ENCODE measurements at regions not wholly inside any gene's neighbourhood (a gene's known extent, or its start where the extent isn't known, plus 50 kb on each side); places are given as distances from the start of the nearest gene placed in this dataset.

DNA sequence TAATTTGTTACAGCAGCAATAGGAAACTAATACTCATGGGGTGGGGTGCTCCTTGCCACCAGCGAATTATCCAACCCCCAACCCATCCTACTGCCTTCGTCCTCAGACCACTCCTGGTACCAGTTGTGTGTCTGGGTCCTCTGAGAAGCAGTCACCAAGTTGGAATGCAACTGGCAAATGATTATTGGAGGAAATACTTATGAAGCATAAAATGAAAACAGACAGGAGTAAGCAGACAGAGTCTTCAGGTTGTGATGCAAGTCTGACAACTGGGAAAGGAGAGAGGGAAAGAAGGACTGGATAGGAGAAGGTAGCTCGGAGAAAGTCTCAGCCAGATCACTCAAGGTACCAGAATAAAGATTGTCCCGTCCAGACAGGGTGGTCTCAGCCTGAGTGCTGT lies 181.1 kb upstream of the ARID2 start:
- in situ Hi-C loops (cut with MboI; ENCODE audit: low sequenced_read_pairs) = no loop called here

DNA sequence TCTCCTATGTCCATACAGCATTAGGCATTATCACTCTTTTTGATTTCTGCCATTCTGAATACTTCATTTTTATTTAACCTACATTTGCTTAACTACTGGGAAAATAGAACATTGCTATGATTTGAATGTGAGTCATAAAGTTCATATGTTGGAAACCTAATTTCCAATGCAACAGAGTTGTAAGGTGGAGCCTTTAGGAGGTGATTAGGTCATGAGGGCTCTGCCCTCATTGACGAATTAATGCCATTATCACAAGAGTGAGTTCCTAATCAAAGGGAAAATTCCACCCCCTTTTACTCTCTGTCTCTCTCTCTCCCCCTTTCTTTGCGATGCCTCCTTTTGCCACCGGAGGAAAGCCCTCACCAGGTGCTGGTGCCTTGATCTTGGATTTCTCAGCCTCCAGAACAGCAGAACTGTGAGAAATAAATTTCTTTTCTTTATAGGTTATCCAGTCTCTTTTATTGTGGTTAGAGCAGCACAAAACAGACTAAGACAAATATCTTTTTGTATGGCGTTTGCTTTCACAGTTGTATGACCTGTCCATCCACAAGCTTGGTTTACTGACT lies 180.1 kb upstream of the ARID2 start:
- in situ Hi-C loops (cut with MboI; ENCODE audit: low sequenced_read_pairs) = no loop called here

GRCh38 chr12:45553204-45553603 lies 176.3 kb upstream of the ARID2 start:
- in situ Hi-C loops (cut with MboI; ENCODE audit: low sequenced_read_pairs) = loop anchor here (25.0 kb wide), 1 partner anchor 184 kb away; the partner anchor contains the start of gene ARID2

DNA sequence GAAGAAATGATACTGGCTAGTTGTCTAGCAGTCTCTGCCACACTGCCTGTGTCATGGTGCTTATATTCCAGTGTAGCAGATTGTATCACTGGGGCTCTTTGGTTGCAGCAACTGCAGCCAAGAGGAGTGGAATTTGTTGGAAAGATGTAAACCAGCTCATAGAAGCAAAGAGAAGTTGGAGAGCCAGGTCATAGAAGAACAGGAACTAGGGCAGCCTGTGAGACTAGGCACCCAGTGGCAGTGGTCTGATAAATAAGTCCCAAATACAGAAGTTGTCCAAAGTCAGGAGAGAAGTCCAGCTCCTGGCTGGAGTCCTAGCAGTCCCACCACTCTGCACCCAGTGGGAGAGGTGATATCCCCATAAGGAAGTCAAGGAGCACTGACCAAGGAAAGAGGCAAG lies 172.5 kb upstream of the ARID2 start:
- in situ Hi-C loops (cut with MboI; ENCODE audit: low sequenced_read_pairs) = loop anchor here (25.0 kb wide), 1 partner anchor 180 kb away; the partner anchor contains the start of gene ARID2

DNA sequence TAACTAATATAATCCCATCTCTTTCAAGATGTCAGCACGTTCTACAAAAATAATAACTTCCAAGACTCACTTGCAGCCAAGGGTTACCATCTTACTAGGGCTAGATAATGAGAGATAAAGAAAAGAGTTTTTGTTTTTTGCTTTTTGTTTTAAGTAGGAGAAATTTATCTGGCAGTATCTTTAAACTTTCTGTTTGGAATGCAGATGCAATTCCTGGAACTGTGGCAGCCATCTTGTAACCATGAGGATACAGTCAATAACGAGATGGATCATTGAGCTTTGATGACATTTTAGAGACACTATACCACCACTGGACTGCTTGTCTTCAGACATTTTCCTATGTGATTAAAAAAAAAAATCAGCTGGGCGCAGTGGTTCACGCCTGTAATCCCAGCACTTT lies 171.2 kb upstream of the ARID2 start:
- in situ Hi-C loops (cut with MboI; ENCODE audit: low sequenced_read_pairs) = loop anchor here (25.0 kb wide), 1 partner anchor 179 kb away; the partner anchor contains the start of gene ARID2

GRCh38 chr12:45559537-45559936 lies 170.0 kb upstream of the ARID2 start:
- in situ Hi-C loops (cut with MboI; ENCODE audit: low sequenced_read_pairs) = loop anchor here (25.0 kb wide), 1 partner anchor 178 kb away; the partner anchor contains the start of gene ARID2

DNA sequence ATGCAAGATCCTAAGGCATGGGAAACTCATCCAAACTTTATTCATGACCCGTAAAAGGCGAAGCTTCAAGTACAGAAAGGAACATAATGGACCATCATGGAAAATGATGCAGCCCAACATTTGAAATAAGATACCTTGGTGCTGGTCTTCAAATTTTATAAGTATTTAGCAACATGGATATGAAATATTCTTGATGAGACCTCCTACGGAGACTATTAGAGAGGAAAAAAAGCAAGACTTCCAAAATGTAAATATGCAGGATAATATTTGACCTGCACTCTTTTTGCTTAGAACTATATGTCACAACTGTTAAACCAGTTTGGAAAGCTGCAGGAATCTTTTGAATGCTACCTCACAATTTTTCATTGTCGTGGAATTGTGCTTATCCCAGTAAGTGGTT lies 168.8 kb upstream of the ARID2 start:
- in situ Hi-C loops (cut with MboI; ENCODE audit: low sequenced_read_pairs) = loop anchor here (25.0 kb wide), 1 partner anchor 177 kb away; the partner anchor contains the start of gene ARID2

- in situ Hi-C loops (cut with MboI; ENCODE audit: low sequenced_read_pairs) = loop anchor here (25.0 kb wide), 1 partner anchor 176 kb away; the partner anchor contains the start of gene ARID2
These were observed 168.0 kb upstream of the ARID2 start for GRCh38 chr12:45561488-45561887.

DNA sequence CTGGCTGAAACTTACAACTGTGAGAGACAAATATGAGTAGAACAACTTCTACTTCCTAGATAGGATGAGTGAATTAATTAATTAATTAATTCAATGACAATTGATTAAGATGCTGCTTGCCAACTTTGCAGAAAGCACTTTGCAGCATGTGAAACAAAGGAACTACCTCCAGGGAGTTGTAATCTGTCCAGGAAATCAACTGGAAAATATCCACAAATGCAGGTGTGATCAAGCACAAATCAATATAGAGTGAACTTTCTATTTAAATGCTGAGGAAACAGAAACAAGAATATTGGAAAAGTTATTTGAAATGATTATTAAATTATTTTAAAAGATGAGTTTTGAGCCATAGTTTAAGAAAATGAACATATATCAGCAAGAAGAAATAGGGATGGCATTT lies 163.9 kb upstream of the ARID2 start:
- in situ Hi-C loops (cut with MboI; ENCODE audit: low sequenced_read_pairs) = loop anchor here (25.0 kb wide), 1 partner anchor 172 kb away; the partner anchor contains the start of gene ARID2

DNA sequence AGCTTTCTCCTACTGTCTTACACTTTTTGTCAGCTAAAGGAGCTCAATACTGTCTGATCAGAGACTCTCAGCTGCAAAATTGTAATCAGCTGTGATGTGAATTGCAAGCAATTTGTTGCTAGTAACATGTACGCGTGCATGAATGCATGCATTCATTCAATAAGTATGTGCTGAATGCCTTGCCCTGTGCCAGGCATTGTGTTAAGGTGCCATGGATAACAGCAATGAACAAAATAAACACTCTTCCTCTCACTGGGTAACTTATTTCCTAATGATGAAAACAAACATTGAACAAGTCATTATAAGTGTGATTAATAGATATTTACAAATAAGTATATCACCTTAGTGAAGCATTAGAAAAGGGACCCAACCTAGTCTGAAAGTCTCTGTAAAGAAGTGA lies 163.2 kb upstream of the ARID2 start:
- in situ Hi-C loops (cut with MboI; ENCODE audit: low sequenced_read_pairs) = loop anchor here (25.0 kb wide), 1 partner anchor 171 kb away; the partner anchor contains the start of gene ARID2

DNA sequence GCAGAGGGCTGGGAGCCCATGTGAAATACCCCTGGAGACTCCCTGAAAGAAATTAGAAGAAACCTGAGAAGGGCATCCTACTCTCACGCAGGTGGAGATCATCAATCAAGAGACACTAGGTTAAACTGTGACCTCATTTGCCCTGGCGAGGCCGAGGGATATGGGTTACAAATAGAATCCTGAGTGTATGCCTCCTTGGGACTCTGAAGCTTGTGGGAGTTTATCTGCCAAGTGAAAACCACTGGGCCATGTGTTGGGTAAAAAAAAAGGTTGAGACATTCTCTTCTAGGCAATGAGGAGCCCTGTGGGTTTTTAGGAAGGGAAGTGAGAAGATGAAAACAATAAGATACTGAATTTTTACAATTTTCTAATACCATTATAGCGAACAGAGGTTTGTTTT lies 160.7 kb upstream of the ARID2 start:
- in situ Hi-C loops (cut with MboI; ENCODE audit: low sequenced_read_pairs) = loop anchor here (25.0 kb wide), 1 partner anchor 168 kb away; the partner anchor contains the start of gene ARID2

DNA sequence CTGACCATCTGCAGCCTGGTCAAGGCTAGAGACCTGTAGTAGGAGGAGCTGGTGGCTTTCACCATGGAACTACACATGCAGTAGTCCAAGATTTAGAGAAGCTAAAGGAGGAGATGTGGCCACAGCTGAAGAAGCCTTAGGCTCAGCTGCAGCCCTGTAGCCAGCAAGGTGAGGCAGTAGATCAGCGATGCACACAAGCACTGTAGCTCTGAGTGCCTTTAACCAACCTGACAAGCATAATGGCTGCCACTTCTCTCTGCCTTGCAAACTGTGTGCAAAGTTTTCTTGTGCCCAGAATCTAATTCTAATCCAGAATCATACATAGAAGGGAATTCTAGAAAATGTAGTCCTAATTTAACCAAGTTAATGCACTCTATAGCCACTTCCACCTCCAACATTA lies 159.0 kb upstream of the ARID2 start:
- in situ Hi-C loops (cut with MboI; ENCODE audit: low sequenced_read_pairs) = loop anchor here (25.0 kb wide), 1 partner anchor 167 kb away; the partner anchor contains the start of gene ARID2

DNA sequence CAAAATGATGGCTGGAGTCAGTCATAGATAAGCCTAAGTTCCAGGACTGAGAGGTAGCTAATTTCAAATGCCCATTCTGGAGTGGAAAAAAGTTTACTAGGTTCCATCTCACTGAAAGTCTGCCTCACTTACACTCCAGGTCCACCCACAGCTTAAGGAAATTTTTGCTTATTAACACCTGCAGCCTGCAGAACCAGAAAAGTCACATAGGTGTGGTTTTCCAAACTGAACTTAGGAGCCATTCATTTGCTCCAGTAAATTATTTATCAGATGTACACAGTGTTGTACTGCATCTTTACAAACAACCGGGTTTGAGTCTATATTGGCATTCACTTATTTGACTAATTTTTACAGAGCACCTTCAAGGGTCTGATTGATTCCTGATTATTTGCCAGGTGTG lies 157.4 kb upstream of the ARID2 start:
- in situ Hi-C loops (cut with MboI; ENCODE audit: low sequenced_read_pairs) = loop anchor here (25.0 kb wide), 1 partner anchor 165 kb away; the partner anchor contains the start of gene ARID2

GRCh38 chr12:45575417-45575816 lies 154.1 kb upstream of the ARID2 start:
- in situ Hi-C loops (cut with MboI; ENCODE audit: low sequenced_read_pairs) = no loop called here

DNA sequence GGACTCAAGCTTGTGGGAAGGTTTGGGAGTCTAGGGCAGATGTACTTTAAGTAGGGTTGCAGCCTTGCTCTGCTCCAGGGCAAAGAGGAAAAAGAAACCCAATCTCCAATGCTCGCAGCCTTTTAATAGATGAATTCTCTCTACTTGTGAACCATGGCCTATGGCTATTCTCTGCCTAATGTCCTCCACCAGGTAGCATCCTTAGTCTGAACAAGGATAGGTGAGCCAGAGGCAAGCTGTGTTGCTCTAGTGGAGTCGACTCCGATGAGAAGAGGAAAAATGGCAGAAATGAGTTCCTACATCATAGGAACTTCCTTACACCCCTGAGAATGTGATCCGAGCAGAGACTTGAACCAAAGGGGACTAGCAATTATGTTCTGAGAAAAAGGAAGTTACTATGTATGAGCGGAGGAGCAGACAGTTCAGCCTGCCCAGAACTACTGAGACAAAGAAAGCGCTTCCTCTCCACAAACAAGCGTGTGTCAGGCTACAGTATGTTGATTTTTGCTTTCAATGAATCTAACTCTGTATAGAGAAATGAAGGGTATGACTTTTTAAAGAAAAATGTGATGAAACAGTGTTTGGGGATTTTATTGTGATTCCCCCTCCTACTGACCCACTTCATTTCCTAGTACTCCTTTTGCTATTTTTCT lies 153.6 kb upstream of the ARID2 start:
- in situ Hi-C loops (cut with MboI; ENCODE audit: low sequenced_read_pairs) = no loop called here

DNA sequence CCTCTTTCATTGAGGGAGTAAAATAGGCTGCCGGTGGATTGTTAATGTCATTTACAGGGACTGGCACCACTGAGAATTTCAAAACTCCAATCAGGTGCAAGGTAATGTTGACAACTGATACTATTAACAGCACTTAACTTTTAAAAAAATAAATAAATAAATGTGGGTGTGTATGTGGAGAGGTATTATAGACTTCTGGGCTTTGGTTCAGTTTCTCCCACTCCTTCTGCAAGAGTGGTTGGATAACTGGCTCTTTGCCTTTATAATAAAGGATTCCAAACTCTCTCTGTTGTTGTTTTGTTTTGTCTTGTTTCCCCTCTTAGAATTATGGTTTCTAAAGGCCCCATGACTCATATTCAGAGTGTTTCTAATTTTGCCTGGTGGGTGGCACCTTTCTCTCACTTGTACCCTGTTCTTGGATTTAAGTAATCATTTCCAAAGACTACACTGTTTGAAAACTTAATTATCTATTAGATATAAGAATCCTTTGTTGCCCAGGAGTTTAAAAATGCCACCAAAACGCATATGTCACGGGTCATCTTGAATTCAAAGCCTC lies 151.6 kb upstream of the ARID2 start:
- in situ Hi-C loops (cut with MboI; ENCODE audit: low sequenced_read_pairs) = no loop called here

GRCh38 chr12:45580356-45580969 lies 149.0 kb upstream of the ARID2 start:
- in situ Hi-C loops (cut with MboI; ENCODE audit: low sequenced_read_pairs) = no loop called here

GRCh38 chr12:45581112-45581511 lies 148.4 kb upstream of the ARID2 start:
- in situ Hi-C loops (cut with MboI; ENCODE audit: low sequenced_read_pairs) = no loop called here

- in situ Hi-C loops (cut with MboI; ENCODE audit: low sequenced_read_pairs) = no loop called here
These were observed 147.0 kb upstream of the ARID2 start for GRCh38 chr12:45582536-45582935.

DNA sequence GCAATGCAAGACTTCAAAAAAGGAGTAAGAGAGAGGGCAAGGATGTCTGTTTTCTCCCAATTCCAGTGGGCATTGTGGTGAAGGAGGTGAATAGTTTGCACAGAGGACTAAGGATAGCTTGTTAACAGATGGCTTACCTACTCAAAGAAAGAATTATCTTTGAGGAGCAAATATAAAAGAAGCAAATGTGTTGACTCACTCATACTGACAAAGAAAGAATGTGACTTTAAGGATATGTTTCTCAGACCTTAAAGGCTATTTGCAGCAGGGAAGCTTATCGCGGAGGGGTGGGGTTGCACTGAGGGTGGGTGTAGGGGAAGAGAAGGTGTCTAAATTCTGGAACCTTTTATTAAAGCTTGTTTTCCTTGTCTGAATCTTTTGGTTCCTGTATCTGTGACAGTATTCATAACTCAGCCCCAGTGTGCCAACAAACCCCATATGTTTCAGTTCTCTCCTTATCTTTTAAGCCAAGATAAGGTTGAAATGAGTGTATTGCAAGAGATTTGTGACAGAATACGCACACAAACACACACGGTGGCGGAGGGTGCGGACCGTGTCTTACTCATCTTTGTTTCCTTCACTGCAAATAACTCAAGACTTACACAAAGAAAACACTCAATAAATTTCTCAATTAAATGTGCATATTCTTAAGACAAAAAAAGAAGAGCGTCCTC lies 146.4 kb upstream of the ARID2 start:
- in situ Hi-C loops (cut with MboI; ENCODE audit: low sequenced_read_pairs) = no loop called here

DNA sequence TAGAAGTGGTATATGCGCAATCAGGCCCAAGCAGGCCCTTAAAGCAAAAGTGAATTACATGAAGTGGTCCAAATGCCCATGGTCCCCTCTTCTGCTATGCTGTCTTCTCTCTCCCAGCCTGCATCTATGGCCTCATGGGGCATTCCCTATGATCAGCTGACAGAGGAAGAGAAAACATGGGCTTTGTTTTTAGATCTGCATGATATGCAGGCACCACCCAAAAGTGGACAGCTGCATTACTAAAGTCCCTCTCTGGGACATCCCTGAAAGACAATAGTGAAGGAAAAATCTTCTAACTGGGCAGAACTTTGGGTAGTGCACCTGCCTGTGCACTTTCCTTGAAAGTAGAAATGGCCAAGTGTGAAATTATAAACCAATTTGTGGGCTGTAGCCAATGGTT lies 145.2 kb upstream of the ARID2 start:
- in situ Hi-C loops (cut with MboI; ENCODE audit: low sequenced_read_pairs) = no loop called here

Data from HL-60/S4 treated with phorbol 12-myristate 13-acetate at 8.2 ng/mL for 4 days and 3 days (cell line).